ENCODE measurements at regions not wholly inside any gene's neighbourhood (a gene's known extent, or its start where the extent isn't known, plus 50 kb on each side); places are given as distances from the start of the nearest gene placed in this dataset.

- H3K4me1 ChIP-seq (ENCODE audit: insufficient read depth) = peaks cover 36% of the 10 kb centered on the region
- H3K27ac ChIP-seq (ENCODE audit: low read depth) = no peak overlapping the region
These were observed 393.9 kb upstream of the RGS6 start for GRCh38 chr14:71538288-71538687.

More at GRCh38 chr14:71538288-71538687, 393.9 kb upstream of the RGS6 start:
- H3K9me2 ChIP-seq (ENCODE audit: insufficient read depth) = no peaks in the 10 kb centered on the region
- H3K4me2 ChIP-seq = no peak overlapping the region
- Mint-ChIP-seq H3K4me1 (peaks cover 56% of the 10 kb centered on the region), H3K36me3 (ENCODE audit: low read depth) (no peaks in the 10 kb centered on the region; the same call in 2 of the 3 replicates), H3K27me3 (ENCODE audit: insufficient read depth, low read depth, poor library complexity) (peaks cover 3% of the 10 kb centered on the region), H3K27ac (peak overlapping the region; percentile 10; the same call in 1 of the 2 replicates), H3K4me3 (no peak overlapping the region), H3K9me3 (no peaks in the 10 kb centered on the region)
- ATAC-seq = peak; percentile 30; the same call in 2 of the 3 replicates
- TF ChIP-seq CTCF (conservative IDR thresholded peaks at IDR 0.05; ENCODE audit: low read depth in 2 of 2) = no peak
- no peak for TF ChIP-seq STAT1 (IDR thresholded peaks at IDR 0.05; ENCODE audit: unreplicated experiment)
- TF ChIP-seq JUNB (IDR thresholded peaks at IDR 0.05; ENCODE audit: unreplicated experiment) = no peak
- no peak for TF ChIP-seq CREB1 (CRISPR knock-in tag; IDR thresholded peaks at IDR 0.05; ENCODE audit: low read depth)
- TF ChIP-seq POLR2AphosphoS5 (IDR thresholded peaks at IDR 0.05; ENCODE audit: low read depth) = no peak
- no peak for TF ChIP-seq NANOG (IDR thresholded peaks at IDR 0.05; ENCODE audit: borderline replicate concordance)
- TF ChIP-seq ZNF331 (CRISPR knock-in tag; IDR thresholded peaks at IDR 0.05; ENCODE audit: low read depth) = no peak
- TF ChIP-seq ZNF114 (CRISPR knock-in tag; IDR thresholded peaks at IDR 0.05) = no peak
- no peak for TF ChIP-seq ZNF462 (CRISPR knock-in tag; IDR thresholded peaks at IDR 0.05)
- TF ChIP-seq REST (IDR thresholded peaks at IDR 0.05; ENCODE audit: unreplicated experiment) = no peak
- no peak for TF ChIP-seq ETS1 (IDR thresholded peaks at IDR 0.05)
- TF ChIP-seq EZH2 (IDR thresholded peaks at IDR 0.05; ENCODE audit: low read depth, unreplicated experiment) = no peak
- no peak for TF ChIP-seq EZH2phosphoT487 (IDR thresholded peaks at IDR 0.05; ENCODE audit: unreplicated experiment)
- H2AFZ ChIP-seq = no peak overlapping the region
- H3F3A ChIP-seq (replicated peaks; ENCODE audit: low read depth) = no peaks in the 10 kb centered on the region
- DNase-seq (ENCODE audit: low spot score) = no peak
- H4K20me1 ChIP-seq (replicated peaks; ENCODE audit: insufficient read depth) = no peaks in the 10 kb centered on the region
- no peaks in the 10 kb centered on the region for H3K36me3 ChIP-seq (ENCODE audit: insufficient read depth)
- no peaks in the 10 kb centered on the region for H3K27me3 ChIP-seq (ENCODE audit: insufficient read depth)
- H3K4me3 ChIP-seq = no peak overlapping the region
- peaks cover 14% of the 10 kb centered on the region; the same call in 1 of the 2 replicates for H3K79me2 ChIP-seq (replicated peaks; ENCODE audit: insufficient read depth)

Measured in GM23338 (cell line).